HG03045 (cell line): ENCODE measurements at regions not wholly inside any gene's neighbourhood (a gene's known extent, or its start where the extent isn't known, plus 50 kb on each side); places are given as distances from the start of the nearest gene placed in this dataset.
"Not testable (repeated sequence)": the region's sequence is repeated elsewhere in the genome, so short reads cannot be mapped to it uniquely, and the experiment has no call there.

ENCODE experiments used
- ATAC-seq: cut with Tn5 transposase; IDR thresholded peaks from one replicate; pipeline ENCODE4 v1.9.1; 2021; ENCODE audit warnings: mild to moderate bottlenecking, moderate library complexity; ENCODE audit not compliant: unreplicated experiment

DNA sequence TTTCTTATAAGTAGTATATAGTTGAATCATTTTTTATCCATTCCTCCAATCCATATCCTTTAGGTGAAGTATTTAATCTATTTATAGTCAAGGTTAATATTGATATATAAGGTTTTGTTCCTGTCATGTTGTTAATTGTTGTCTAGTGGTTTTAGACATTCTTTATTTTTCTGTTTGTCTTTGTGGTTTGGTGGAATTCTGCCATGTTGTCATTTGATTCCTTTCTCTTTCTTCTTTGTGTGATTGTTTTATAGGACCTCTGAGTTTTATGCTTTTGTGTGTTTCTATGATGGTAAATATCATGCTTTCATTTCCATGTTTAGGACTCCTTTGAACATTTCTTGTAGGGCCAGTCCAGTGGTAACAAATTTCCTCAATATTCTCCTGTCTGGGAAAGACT lies 450.3 kb upstream of the BTBD3 start:
- no peak for ATAC-seq

- no peak for ATAC-seq
Observed at GRCh38 chr20:11468880-11469279, 448.8 kb upstream of the BTBD3 start.

DNA sequence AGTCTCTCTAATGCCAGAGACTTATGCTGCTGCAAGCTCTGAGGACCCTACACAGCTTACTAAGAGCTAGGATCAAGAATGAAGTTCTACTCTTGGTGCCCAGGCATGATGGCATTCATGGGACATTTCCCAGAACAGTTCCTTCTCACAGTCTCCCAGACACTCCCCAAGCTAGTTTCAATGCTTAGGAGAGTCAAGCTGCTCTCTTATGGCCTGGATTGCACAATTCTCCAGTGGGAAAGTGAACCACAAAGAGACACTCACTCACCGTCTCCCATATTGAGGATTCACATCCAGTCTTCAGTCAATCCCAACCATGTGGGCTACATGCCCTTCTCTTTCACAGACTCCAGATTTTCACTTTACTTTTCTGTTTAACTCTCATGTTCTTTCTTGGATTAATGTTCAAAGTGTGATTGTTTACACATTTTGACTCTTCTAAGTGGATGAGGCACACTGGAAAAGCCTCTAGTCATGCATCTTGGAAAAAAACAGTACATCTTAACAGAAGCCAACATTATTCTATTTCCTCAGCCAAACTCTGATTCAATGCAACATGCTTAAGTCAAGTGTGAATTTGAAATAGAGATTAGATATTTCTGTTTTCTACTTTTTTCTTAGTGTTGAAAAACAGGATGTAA lies 447.8 kb upstream of the BTBD3 start:
- no peak for ATAC-seq

GRCh38 chr20:11473983-11474382 lies 443.7 kb upstream of the BTBD3 start:
- no peak for ATAC-seq

DNA sequence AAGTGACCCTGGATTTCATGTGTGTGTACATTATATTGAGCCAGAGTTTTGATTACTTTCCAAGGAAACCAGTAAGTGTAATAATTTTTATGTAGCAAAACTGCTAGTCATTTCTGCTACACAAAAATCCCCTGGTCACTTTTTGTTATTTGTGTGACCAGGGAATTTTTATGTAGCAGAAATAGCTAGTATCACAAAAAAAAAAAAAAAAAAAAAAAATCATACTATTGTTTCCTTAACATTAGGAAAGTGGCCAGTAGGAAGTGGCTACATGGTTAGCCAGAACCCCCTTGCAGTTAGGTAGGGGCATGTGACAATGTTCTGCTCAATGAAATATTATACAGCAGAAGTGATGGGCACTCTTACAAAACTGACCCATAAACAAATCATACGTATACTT lies 434.0 kb upstream of the BTBD3 start:
- ATAC-seq: no peak

- no peak for ATAC-seq
Observed at GRCh38 chr20:11484479-11484878, 433.2 kb upstream of the BTBD3 start.

- ATAC-seq: no peak
Observed at GRCh38 chr20:11492386-11492785, 425.3 kb upstream of the BTBD3 start.

DNA sequence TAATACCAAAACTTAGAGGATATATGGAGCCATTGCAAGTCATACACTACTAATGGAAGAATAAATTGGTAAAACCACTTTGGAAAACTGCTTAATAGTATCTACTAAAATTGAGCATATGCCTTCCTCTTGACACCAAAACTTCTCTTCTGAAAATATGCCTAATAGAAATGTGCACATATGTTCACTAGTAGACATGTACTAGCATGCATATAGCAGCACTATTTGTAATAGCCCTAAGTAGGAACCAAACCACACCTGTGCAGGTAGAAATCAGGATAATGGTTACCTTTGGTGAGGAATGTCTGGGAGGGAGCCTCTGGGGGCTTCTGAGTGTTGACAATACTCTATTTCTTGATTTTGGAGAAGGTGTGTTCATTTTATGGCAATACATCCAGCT lies 424.8 kb upstream of the BTBD3 start:
- ATAC-seq: no peak

GRCh38 chr20:11496380-11496779 lies 421.3 kb upstream of the BTBD3 start:
- no peak for ATAC-seq

DNA sequence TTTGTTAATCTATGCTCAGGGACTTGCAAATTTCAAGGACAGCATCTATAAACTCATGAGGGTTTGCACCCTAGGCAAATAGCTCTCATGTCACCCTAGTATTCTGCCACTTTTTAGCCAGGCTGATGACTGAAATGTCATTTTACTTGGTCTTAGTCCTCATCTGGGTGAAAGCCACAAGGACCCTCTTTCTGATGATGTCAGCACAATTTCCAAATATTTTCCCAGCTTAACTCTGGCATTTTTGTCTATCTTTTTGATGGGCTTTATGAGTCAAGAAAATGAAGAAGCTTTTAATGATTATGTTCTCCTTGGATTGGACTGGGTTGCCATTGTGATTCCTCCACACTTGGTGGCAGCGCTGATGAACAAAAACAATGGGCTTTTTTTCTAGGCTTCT lies 420.1 kb upstream of the BTBD3 start:
- no peak for ATAC-seq

GRCh38 chr20:11499101-11499634 lies 418.5 kb upstream of the BTBD3 start:
- ATAC-seq: no peak

DNA sequence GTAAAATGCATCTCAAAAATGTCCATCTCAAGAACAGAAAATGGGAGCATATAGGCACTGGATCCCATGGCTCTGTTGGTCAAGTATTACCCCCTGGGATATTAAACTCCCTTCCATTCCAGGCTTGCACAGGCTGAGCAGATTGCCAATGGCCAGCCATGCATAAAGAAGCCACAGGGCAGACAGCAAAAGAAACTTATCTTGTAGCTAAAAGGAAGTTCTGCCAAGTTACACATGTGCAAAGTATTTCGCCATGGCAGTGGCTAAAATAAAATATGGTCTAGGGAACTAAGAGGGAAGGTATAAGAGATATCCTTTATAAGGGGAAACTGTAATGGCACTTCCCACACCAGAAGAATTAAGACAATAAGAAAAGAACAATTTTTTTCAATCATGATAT lies 415.6 kb upstream of the BTBD3 start:
- no peak for ATAC-seq

DNA sequence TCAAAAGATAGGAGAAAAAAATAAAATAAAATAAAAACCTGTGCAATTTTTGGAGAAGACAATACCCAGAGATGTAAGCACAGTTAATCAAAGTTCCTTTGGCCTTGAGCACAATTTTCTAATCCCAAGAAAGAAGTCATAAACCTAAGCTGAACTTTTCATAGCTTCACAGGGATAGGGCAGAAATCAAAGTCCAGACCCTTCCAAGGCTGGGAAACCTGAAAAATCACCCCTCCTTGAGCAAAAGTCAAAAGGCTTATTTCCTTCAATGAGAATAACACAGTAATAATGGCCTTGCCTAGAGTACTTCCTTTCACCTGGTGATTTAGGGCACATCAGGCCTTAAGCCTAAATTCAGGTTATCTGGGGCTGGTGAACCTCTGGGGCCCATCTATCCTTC lies 415.0 kb upstream of the BTBD3 start:
- no peak for ATAC-seq

DNA sequence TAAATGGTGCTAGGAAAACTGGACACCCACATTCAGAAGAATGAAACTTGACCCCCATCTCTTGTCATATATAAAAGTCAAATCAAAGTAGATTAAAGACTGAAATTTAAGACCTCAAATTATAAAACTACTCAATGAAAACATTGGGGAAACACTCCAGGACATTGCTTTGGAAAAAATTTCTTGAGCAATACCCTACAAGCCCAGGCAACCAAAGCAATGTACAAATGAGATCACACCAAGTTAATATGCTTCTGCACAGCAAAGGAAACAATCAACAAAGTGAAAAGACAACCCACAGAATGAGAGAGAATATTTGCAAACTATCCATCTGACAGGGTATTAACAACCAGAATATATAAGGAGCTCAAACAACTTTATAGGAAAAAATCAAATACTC lies 407.9 kb upstream of the BTBD3 start:
- no peak for ATAC-seq

DNA sequence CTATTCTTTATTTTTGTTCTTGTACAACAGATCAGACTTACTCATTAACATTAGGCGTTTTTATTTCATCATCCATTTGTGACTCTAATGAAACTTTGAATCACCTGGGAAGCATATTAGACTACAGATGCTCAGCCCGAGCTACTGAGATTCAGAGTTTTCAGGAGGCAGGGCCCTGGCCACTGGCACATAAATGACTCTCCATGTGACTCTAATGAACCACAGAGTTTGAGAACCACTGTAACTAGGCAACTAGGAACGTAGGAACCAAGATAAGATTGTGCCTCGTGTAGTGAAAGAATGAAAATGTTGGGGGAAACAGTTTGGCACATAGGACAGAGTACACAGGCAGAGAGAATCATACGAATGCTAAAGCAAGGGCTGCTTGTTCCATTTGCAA lies 405.9 kb upstream of the BTBD3 start:
- ATAC-seq: no peak

DNA sequence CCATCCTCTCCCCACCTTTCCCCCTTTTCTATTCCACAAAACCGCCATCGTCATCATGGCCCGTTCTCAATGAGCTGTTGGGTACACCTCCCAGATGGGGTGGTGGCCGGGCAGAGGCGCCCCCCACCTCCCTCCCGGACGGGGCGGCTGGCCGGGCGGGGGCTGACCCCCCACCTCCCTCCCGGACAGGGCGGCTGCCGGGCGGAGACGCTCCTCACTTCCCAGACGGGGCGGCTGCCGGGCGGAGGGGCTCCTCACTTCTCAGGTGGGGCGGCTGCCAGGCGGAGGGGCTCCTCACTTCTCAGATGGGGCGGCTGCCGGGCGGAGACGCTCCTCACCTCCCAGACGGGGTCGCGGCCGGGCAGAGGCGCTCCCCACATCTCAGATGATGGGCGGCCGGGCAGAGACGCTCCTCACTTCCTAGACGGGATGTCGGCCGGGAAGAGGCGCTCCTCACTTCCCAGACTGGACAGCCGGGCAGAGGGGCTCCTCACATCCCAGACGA lies 404.4 kb upstream of the BTBD3 start:
- not testable (repeated sequence) for ATAC-seq

DNA sequence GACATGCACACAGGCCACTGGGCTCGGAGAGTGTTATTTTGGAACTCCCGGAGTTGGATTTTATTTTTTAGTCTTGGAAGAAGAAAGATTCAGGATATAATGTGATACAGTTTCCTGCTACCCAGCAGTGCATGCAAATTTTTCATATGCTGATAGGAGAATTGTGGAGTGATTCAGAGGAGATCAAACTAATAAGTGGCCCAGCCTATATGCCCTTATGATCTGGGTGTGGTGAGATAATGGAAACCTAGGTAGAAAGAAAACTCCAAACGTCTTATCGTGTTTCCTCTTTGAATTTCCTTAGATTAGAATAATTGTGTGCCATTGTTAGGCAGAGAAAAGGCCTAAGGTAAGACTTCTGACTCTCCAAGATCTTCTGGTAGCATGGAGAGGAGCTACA lies 401.2 kb upstream of the BTBD3 start:
- no peak for ATAC-seq

DNA sequence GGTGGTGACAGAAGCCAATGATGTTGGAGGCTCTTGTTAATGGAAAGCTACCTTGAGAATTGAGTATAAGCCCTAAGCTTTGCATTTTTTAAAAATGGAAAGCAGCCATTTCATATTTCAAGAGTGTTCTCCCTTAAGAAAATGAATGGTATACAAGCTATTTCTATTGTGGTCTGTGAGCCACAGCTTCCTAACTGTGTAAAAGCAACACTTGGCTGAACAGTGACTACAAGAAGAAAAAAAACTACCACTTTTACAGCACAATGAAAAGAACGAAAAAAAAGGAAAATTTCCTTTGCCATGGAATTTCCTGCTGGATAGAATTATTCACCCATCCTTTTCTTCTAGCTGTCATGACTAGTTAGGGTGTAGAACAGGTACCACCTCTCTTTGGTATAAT lies 397.1 kb upstream of the BTBD3 start:
- no peak for ATAC-seq

DNA sequence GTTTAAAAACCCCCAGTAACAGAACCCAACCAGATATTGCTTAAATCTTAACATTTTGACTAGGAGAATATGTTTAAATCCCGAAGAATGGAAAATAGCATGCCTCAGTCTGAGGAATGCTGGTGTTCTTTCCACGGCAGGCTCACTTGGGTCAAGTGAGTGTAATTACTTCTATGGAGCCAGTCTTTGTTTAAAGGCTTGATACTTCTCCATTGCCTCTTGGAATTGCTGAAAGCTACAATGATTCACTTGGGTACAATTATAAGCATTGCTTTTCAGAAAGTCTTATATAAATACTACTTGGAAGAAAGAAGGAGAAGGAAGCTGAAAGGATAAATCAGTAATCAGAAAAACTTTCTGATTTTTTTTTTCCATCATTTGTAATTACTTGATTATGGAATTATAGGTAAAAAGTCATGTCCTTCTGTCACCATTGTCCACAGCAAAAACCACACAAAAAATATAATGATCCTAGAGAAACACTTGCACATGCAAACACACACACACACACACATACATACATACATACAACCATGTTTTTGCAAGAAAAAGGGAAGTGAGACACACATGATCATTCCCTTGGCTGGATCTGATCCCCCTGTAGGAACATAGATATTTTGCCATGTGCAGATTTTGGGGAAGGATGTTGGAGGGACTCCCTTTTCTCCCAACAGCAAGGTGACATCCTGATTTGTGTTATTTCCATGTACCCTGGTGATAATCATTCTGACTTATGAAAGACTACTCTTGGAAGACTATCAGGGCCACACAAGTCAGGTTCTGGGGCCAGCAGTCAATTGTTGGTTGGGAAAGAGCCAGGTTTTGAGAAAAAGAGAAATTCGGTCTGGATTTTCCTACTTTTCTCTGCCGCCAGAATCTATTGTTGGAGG lies 396.0 kb upstream of the BTBD3 start:
- ATAC-seq: no peak

DNA sequence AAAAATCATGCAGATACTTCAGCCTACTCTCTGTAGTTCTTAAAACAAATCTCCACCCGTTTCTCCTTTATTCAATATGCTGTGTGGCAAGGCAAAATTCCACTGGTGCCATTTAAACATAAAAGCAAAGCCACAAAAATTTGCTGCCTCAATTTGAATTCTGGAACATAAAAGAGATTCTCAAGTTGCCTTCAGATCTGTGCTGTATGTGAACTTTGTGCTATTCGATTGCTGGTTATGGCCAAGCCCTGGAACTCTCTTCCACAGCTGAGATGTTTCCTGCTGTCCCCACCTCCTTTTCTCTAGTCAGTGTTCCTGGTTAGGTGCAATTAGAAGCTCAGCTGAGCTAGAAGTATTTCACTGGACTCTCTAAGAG lies 395.3 kb upstream of the BTBD3 start:
- ATAC-seq: no peak

DNA sequence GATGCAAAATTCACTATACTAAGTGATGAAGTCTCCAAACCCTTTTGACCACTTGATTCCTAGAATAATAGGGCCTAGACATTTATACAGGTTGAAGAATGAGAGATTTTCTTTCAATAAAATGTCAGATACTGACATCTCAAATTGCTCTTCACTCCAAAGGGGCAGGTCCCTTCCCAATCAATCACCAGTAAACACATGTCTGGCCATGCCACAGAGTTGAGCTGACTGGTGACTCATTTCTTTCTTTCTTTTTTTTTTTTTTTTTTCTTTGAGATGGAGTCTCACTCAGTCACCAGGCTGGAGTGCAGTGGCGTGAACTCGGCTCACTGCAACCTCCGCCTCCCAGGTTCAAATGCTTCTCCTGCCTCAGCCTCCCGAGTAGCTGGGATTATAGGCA lies 388.6 kb upstream of the BTBD3 start:
- no peak for ATAC-seq

DNA sequence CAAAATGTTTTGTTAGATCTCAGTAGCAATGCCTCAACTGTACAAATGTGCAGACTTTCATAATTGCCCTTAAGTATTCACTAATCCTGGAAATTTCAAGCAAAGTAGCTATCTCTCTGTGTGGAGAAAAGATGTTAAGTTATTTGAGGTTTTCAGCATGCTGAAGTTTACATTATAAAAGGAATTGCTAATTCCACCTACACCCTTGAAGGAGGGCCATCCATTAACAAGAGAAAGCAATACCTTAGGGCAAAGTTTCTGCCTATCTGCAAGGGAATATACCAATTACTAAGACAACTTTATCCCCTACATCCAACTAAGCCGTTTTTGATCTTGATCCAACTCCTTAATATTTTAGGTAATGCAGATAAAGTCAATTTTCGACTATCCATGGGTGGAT lies 380.7 kb upstream of the BTBD3 start:
- no peak for ATAC-seq
